ENCODE measurements at regions not wholly inside any gene's neighbourhood (a gene's known extent, or its start where the extent isn't known, plus 50 kb on each side); places are given as distances from the start of the nearest gene placed in this dataset.
A peak's percentile ranks its signal among the peaks of the same experiment; 100 is the strongest.

- DNase-seq: no peak
Observed at GRCh38 chr1:5492846-5493245, 499.4 kb downstream of the NPHP4 start.

- DNase-seq: no peak
Observed at GRCh38 chr1:5491207-5491904, 500.9 kb downstream of the NPHP4 start.

- DNase-seq: no peak
Observed at GRCh38 chr1:5490635-5491034, 501.6 kb downstream of the NPHP4 start.

- DNase-seq: no peak
Observed at GRCh38 chr1:5488448-5488847, 503.8 kb downstream of the NPHP4 start.

GRCh38 chr1:5485968-5486696 is 506.1 kb downstream of the NPHP4 start:
- no peak for DNase-seq

GRCh38 chr1:5485436-5485835 is 506.8 kb downstream of the NPHP4 start:
- DNase-seq: no peak

GRCh38 chr1:5484451-5485165 is 507.6 kb downstream of the NPHP4 start:
- no peak for DNase-seq

GRCh38 chr1:5481889-5482288 is 510.3 kb downstream of the NPHP4 start:
- DNase-seq: no peak

- DNase-seq: no peak
Observed at GRCh38 chr1:5480906-5481305, 511.3 kb downstream of the NPHP4 start.

GRCh38 chr1:5479876-5480646 is 512.2 kb downstream of the NPHP4 start:
- DNase-seq: no peak

GRCh38 chr1:5478961-5479360 is 513.3 kb downstream of the NPHP4 start:
- no peak for DNase-seq

- no peak for DNase-seq
Observed at GRCh38 chr1:5478156-5478695, 514.0 kb downstream of the NPHP4 start.

- DNase-seq: no peak
Observed at GRCh38 chr1:5477716-5478115, 514.5 kb downstream of the NPHP4 start.

- DNase-seq: no peak
Observed at GRCh38 chr1:5475572-5475971, 516.7 kb downstream of the NPHP4 start.

GRCh38 chr1:5473268-5473667 is 519.0 kb downstream of the NPHP4 start:
- no peak for DNase-seq

- DNase-seq: no peak
Observed at GRCh38 chr1:5466487-5466886, 525.7 kb downstream of the NPHP4 start.

- no peak for DNase-seq
Observed at GRCh38 chr1:5465281-5465711, 526.9 kb downstream of the NPHP4 start.

GRCh38 chr1:5464366-5464765 is 527.9 kb downstream of the NPHP4 start:
- DNase-seq: peak; percentile 77

GRCh38 chr1:5460974-5461373 is 531.3 kb downstream of the NPHP4 start:
- no peak for DNase-seq

- DNase-seq: no peak
Observed at GRCh38 chr1:5459839-5460610, 532.2 kb downstream of the NPHP4 start.

- no peak for DNase-seq
Observed at GRCh38 chr1:5458248-5458647, 534.0 kb downstream of the NPHP4 start.
